HepG2 (cell line): ENCODE measurements at regions not wholly inside any gene's neighbourhood (a gene's known extent, or its start where the extent isn't known, plus 50 kb on each side); places are given as distances from the start of the nearest gene placed in this dataset.

Experiments
- ATAC-seq: fragments of 200-7000 bp; cut with Tn5 transposase; 3 replicates; pipeline ENCODE4 v1.9.1; 2020; ENCODE audit warnings: mild to moderate bottlenecking, moderate library complexity
- BruUV-seq: library from RNA; stranded (reverse); fragments of 400-500 nt; replicated peaks from 2 replicates; lab custom pipeline; 2021; lab: Mats Ljungman, UMichigan
- CTCF ChIA-PET: fragments of 300-600 bp; formaldehyde crosslinking; extraction: SDS; loops from one replicate; lab custom pipeline; 2021; ENCODE audit warnings: low total read pairs, inconsistent platforms, low intra/inter-chr PET ratio; lab: Yijun Ruan, JAX
- POLR2A ChIA-PET: fragments of 350-600 bp; sonication (Branson Sonifier 250); formaldehyde crosslinking; loops from one replicate; lab custom pipeline; 2020; ENCODE audit warnings: antibody characterized with exemption, inconsistent platforms; lab: Yijun Ruan, JAX
- DNase-seq: peaks from one replicate; pipeline ENCODE4 v3.0.0-alpha.2; 2015; ENCODE audit warnings: low spot score
- FAIRE-seq: peaks from 3 replicates; lab custom pipeline; 2011; peaks lifted over from hg19 to GRCh38; lab: Jason Lieb, UNC
- H2AFZ ChIP-seq: one replicate; pipeline ENCODE4 v1.6.1; 2011; ENCODE audit warnings: low read length, inconsistent platforms
- H3K27ac ChIP-seq: fragments of 300-600 bp; 3 replicates; pipeline ENCODE4 v1.8.0; 2011; ENCODE audit warnings: mixed run types, mild to moderate bottlenecking, mixed read lengths, low read length, inconsistent platforms; ENCODE audit not compliant: insufficient read depth; ENCODE audit errors: extremely low read length
- H3K27me3 ChIP-seq, 2 experiments: fragments of 200-600 bp in 1 of 2; 2 replicates in 1 of 2; 3 replicates in 1 of 2; pipeline versions ENCODE4 v1.6.0 to v1.8.0; 2011; ENCODE audit warnings: low read length in 2 of 2, mild to moderate bottlenecking in 2 of 2, moderate library complexity in 2 of 2, inconsistent platforms in 1 of 2; ENCODE audit not compliant: insufficient read depth in 2 of 2, control insufficient read depth in 1 of 2
- H3K36me3 ChIP-seq, 2 experiments: fragments of 200-600 bp in 1 of 2; replicated peaks in 1 of 2; 2 replicates in 1 of 2; 3 replicates in 1 of 2; pipeline versions ENCODE4 v1.5.1 to v1.8.0; 2011; ENCODE audit warnings: low read length in 2 of 2, inconsistent platforms in 1 of 2; ENCODE audit not compliant: insufficient read depth in 2 of 2, control insufficient read depth in 1 of 2
- H3K4me1 ChIP-seq: 2 replicates; pipeline ENCODE4 v1.5.1; 2012; ENCODE audit warnings: low read length, inconsistent platforms; ENCODE audit not compliant: insufficient read depth
- H3K4me2 ChIP-seq: 2 replicates; pipeline ENCODE4 v1.6.0; 2011; ENCODE audit warnings: low read depth, low read length, inconsistent platforms
- H3K4me3 ChIP-seq, 3 experiments: fragments of 200-600 bp in 1 of 3; sonication (generic), shearing (Covaris generic) in 1 of 3; replicated peaks in 1 of 3; 2 replicates each; pipeline ENCODE4 v1.5.1; 2011 to 2016; ENCODE audit warnings: low read length in 3 of 3, inconsistent platforms in 2 of 3, low read depth in 2 of 3, mild to moderate bottlenecking in 2 of 3, control low read depth in 1 of 3, mixed read lengths in 1 of 3; ENCODE audit not compliant: insufficient read depth in 1 of 3
- H3K79me2 ChIP-seq: one replicate; pipeline ENCODE4 v1.6.1; 2011; ENCODE audit warnings: low read length, inconsistent platforms; ENCODE audit not compliant: insufficient read depth
- H3K9ac ChIP-seq: 2 replicates; pipeline ENCODE4 v1.6.0; 2011; ENCODE audit warnings: mild to moderate bottlenecking, low read depth, low read length, inconsistent platforms; ENCODE audit not compliant: insufficient read depth
- H3K9me3 ChIP-seq: 2 replicates; pipeline ENCODE4 v1.5.1; 2012; ENCODE audit warnings: mild to moderate bottlenecking, low read length
- H4K20me1 ChIP-seq: 2 replicates; pipeline ENCODE4 v1.6.0; 2011; ENCODE audit warnings: inconsistent platforms, mild to moderate bottlenecking, low read length, moderate library complexity; ENCODE audit not compliant: insufficient read depth
- BHLHE40 ChIP-seq: IDR thresholded peaks from 2 replicates; pipeline ENCODE4 v1.6.1; 2011; ENCODE audit warnings: low read length, improper control_type of control experiment
- MIER3 ChIP-seq: IDR thresholded peaks from 2 replicates; pipeline ENCODE4 v1.6.1; 2016; ENCODE audit warnings: missing compliant biosample characterization, borderline replicate concordance
- NBN ChIP-seq: fragments of 450-650 bp; conservative IDR thresholded peaks from 2 replicates; pipeline ENCODE4 v1.6.1; 2017
- RFXAP ChIP-seq: sonication (generic); formaldehyde crosslinking; IDR thresholded peaks from 2 replicates; pipeline ENCODE4 v1.4.0; 2020; ENCODE audit warnings: missing genetic modification reagents, borderline replicate concordance
- SALL1 ChIP-seq: sonication (generic); formaldehyde crosslinking; IDR thresholded peaks from 2 replicates; pipeline ENCODE4 v1.8.0; 2022; ENCODE audit warnings: mild to moderate bottlenecking, missing genetic modification reagents
- ZNF44 ChIP-seq: sonication (generic); formaldehyde crosslinking; IDR thresholded peaks from 2 replicates; pipeline ENCODE4 v1.5.1; 2020; ENCODE audit warnings: mild to moderate bottlenecking, missing genetic modification reagents
- ZNF703 ChIP-seq: sonication (generic); formaldehyde crosslinking; IDR thresholded peaks from 2 replicates; pipeline ENCODE4 v1.5.1; 2020; ENCODE audit warnings: missing genetic modification reagents, mild to moderate bottlenecking, moderate library complexity, borderline replicate concordance
- ZNF709 ChIP-seq: sonication (generic); formaldehyde crosslinking; IDR thresholded peaks from 2 replicates; pipeline ENCODE4 v1.5.0; 2020; ENCODE audit warnings: mild to moderate bottlenecking, missing genetic modification reagents
- in situ Hi-C: cut with HindIII; loops from 2 replicates; pipeline ENCODE4 v1.10.0; 2017; ENCODE audit warnings: low pct_unique_long_range_greater_than_20kb; ENCODE audit not compliant: extremely low pct_ligation_motif_present
- intact Hi-C: fragments of 100-400 bp; cut with micrococcal nuclease; formaldehyde crosslinking; loops from one replicate; pipeline ENCODE4 v1.10.0; 2022; ENCODE audit not compliant: unreplicated experiment
- TF ChIP-seq, protein P1 (sequence below): IDR thresholded peaks from 2 replicates; pipeline ENCODE4 v1.6.1; 2018; ENCODE audit warnings: missing genetic modification reagents
- TF ChIP-seq, protein P2 (sequence below): sonication (generic); formaldehyde crosslinking; IDR thresholded peaks from 2 replicates; pipeline ENCODE4 v1.5.1; 2020; ENCODE audit warnings: mild to moderate bottlenecking, missing genetic modification reagents, borderline replicate concordance

DNA sequence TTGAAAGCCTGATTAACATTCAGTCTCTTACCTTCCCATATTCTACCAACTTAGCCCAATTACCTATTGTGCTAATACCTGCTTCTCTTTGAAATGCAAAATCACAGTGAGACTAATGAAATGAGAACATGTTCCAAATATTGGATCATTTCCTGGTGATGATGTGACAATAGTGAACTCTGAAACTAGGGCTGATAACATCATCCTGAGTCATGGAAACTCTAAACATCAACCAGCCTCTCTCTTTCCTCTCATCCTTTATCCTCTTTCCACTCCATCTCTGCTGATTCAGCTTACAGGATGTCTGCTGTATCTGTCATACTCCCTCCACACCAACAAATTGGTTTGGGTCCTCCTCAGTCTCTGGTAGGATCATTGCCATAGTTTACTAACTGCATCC lies 98.8 kb upstream of the NCKAP5 start:
- DNase-seq (no peak), ATAC-seq (no peak), FAIRE-seq (no peak)
- Histone ChIP-seq H3K9me3 (no peaks in the 10 kb centered on the region), H3K4me2 (no peak overlapping the region), H2AFZ (no peak overlapping the region), H4K20me1 (no peaks in the 10 kb centered on the region), H3K27ac (no peak overlapping the region), H3K27me3 (no peaks in the 10 kb centered on the region), H3K36me3 (no peaks in the 10 kb centered on the region), H3K4me3 (no peak overlapping the region), H3K9ac (no peak overlapping the region), H3K4me1 (no peaks in the 10 kb centered on the region), H3K79me2 (no peaks in the 10 kb centered on the region)
- intact Hi-C loops (no loop called here), in situ Hi-C loops (no loop called here)
- CTCF ChIA-PET: no interaction called here
- TF ChIP-seq MIER3 (CRISPR knock-in tag): no peak
- TF ChIP-seq, protein P1, sequence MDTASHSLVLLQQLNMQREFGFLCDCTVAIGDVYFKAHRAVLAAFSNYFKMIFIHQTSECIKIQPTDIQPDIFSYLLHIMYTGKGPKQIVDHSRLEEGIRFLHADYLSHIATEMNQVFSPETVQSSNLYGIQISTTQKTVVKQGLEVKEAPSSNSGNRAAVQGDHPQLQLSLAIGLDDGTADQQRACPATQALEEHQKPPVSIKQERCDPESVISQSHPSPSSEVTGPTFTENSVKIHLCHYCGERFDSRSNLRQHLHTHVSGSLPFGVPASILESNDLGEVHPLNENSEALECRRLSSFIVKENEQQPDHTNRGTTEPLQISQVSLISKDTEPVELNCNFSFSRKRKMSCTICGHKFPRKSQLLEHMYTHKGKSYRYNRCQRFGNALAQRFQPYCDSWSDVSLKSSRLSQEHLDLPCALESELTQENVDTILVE (CRISPR knock-in tag): no peak
- no peak for TF ChIP-seq RFXAP (CRISPR knock-in tag)
- TF ChIP-seq BHLHE40: no peak
- no peak for TF ChIP-seq ZNF709 (CRISPR knock-in tag)
- TF ChIP-seq NBN: no peak
- TF ChIP-seq ZNF703: no peak
- TF ChIP-seq ZNF44: no peak
- TF ChIP-seq, protein P2, sequence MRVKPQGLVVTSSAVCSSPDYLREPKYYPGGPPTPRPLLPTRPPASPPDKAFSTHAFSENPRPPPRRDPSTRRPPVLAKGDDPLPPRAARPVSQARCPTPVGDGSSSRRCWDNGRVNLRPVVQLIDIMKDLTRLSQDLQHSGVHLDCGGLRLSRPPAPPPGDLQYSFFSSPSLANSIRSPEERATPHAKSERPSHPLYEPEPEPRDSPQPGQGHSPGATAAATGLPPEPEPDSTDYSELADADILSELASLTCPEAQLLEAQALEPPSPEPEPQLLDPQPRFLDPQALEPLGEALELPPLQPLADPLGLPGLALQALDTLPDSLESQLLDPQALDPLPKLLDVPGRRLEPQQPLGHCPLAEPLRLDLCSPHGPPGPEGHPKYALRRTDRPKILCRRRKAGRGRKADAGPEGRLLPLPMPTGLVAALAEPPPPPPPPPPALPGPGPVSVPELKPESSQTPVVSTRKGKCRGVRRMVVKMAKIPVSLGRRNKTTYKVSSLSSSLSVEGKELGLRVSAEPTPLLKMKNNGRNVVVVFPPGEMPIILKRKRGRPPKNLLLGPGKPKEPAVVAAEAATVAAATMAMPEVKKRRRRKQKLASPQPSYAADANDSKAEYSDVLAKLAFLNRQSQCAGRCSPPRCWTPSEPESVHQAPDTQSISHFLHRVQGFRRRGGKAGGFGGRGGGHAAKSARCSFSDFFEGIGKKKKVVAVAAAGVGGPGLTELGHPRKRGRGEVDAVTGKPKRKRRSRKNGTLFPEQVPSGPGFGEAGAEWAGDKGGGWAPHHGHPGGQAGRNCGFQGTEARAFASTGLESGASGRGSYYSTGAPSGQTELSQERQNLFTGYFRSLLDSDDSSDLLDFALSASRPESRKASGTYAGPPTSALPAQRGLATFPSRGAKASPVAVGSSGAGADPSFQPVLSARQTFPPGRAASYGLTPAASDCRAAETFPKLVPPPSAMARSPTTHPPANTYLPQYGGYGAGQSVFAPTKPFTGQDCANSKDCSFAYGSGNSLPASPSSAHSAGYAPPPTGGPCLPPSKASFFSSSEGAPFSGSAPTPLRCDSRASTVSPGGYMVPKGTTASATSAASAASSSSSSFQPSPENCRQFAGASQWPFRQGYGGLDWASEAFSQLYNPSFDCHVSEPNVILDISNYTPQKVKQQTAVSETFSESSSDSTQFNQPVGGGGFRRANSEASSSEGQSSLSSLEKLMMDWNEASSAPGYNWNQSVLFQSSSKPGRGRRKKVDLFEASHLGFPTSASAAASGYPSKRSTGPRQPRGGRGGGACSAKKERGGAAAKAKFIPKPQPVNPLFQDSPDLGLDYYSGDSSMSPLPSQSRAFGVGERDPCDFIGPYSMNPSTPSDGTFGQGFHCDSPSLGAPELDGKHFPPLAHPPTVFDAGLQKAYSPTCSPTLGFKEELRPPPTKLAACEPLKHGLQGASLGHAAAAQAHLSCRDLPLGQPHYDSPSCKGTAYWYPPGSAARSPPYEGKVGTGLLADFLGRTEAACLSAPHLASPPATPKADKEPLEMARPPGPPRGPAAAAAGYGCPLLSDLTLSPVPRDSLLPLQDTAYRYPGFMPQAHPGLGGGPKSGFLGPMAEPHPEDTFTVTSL (CRISPR knock-in tag): no peak
- TF ChIP-seq SALL1 (CRISPR knock-in tag): no peak
- POLR2A ChIA-PET: no interaction called here
- no TSS peak for BruUV-seq
